ENCODE measurements at regions not wholly inside any gene's neighbourhood (a gene's known extent, or its start where the extent isn't known, plus 50 kb on each side); places are given as distances from the start of the nearest gene placed in this dataset.

DNA sequence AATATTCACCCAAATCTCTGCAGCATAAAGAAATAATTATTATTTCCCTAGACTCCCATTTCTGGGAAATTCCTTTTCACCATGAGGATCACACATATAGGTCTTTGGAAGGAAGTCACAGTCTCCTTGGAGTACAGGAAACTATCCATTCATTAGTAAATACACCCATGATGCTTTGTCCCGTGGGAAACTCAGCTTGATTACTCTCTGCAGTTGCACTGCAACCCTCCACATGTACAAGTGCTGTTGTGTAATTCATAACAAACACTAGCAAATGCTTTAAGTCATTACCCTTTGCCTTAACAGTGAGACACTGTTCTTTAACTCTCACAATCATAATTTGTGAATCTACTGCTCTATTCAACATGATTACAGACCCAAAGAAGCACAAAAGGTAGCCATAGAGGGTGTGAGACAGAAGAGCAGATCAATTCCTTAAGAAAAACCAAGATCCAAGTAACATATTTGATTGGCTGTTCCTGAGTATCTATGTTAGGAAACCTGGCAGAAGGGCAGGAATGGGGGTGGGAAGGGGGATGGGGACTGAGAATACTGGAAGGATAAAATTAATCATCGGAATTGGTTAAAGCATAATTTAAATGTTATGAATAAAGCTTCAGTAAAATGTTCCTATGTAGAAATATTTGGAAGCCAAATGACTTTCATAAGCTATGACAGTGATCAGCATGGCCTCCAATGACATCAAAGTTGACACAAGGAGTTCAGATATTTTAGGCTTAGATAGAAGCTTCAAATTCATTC is 268.0 kb downstream of the HACE1 start:
- TF ChIP-seq, protein P1, sequence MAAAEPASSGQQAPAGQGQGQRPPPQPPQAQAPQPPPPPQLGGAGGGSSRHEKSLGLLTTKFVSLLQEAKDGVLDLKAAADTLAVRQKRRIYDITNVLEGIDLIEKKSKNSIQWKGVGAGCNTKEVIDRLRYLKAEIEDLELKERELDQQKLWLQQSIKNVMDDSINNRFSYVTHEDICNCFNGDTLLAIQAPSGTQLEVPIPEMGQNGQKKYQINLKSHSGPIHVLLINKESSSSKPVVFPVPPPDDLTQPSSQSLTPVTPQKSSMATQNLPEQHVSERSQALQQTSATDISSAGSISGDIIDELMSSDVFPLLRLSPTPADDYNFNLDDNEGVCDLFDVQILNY (CRISPR knock-in tag; IDR thresholded peaks at IDR 0.05), result no peak
- TF ChIP-seq, protein P2, sequence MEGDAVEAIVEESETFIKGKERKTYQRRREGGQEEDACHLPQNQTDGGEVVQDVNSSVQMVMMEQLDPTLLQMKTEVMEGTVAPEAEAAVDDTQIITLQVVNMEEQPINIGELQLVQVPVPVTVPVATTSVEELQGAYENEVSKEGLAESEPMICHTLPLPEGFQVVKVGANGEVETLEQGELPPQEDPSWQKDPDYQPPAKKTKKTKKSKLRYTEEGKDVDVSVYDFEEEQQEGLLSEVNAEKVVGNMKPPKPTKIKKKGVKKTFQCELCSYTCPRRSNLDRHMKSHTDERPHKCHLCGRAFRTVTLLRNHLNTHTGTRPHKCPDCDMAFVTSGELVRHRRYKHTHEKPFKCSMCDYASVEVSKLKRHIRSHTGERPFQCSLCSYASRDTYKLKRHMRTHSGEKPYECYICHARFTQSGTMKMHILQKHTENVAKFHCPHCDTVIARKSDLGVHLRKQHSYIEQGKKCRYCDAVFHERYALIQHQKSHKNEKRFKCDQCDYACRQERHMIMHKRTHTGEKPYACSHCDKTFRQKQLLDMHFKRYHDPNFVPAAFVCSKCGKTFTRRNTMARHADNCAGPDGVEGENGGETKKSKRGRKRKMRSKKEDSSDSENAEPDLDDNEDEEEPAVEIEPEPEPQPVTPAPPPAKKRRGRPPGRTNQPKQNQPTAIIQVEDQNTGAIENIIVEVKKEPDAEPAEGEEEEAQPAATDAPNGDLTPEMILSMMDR (IDR thresholded peaks at IDR 0.05), result no peak
- no peak for TF ChIP-seq IRF2 (CRISPR knock-in tag; IDR thresholded peaks at IDR 0.05; ENCODE audit: borderline replicate concordance, low read depth)

All from WTC11 (cell line).